Endothelial cell of umbilical vein (primary cell): ENCODE measurements at regions not wholly inside any gene's neighbourhood (a gene's known extent, or its start where the extent isn't known, plus 50 kb on each side); places are given as distances from the start of the nearest gene placed in this dataset.

ENCODE experiments used
- BruUV-seq: library from RNA; stranded (reverse); fragments of 400-500 nt; replicated peaks from 2 replicates; lab custom pipeline; 2021; lab: Mats Ljungman, UMichigan
- CTCF ChIA-PET: fragments of 300-600, 350-600 bp; sonication (Branson Sonifier 250); formaldehyde crosslinking; loops from one replicate; lab custom pipeline; 2021; ENCODE audit warnings: antibody characterized with exemption, inconsistent platforms; lab: Charles Lee
- POLR2A ChIA-PET: fragments of 300-600, 350-600 bp; sonication (Branson Sonifier 250); formaldehyde crosslinking; loops from one replicate; lab custom pipeline; 2021; ENCODE audit warnings: antibody characterized with exemption, inconsistent platforms; lab: Charles Lee
- DNase-seq: peaks from one replicate; pipeline ENCODE4 v3.0.0-alpha.2; 2011; ENCODE audit warnings: low read depth, low spot score
- FAIRE-seq: peaks from 2 replicates; lab custom pipeline; 2011; peaks lifted over from hg19 to GRCh38; lab: Jason Lieb, UNC
- H2AFZ ChIP-seq: 2 replicates; pipeline ENCODE4 v1.6.0; 2012; ENCODE audit warnings: low read depth, low read length, control low read depth, inconsistent platforms
- H3K27ac ChIP-seq: 2 replicates; pipeline ENCODE4 v1.5.1; 2011; ENCODE audit warnings: low read depth, mild to moderate bottlenecking, control low read depth, low read length, moderate library complexity; ENCODE audit not compliant: insufficient read depth
- H3K27me3 ChIP-seq, 2 experiments: 2 replicates each; pipeline versions ENCODE4 v1.6.0 to v1.6.1; 2011; ENCODE audit warnings: low read length in 2 of 2, mixed read lengths in 1 of 2; ENCODE audit not compliant: control insufficient read depth in 2 of 2, insufficient read depth in 2 of 2
- H3K36me3 ChIP-seq, 2 experiments: 2 replicates in 1 of 2; 3 replicates in 1 of 2; pipeline ENCODE4 v1.5.1; 2011; ENCODE audit warnings: low read length in 2 of 2, mild to moderate bottlenecking in 1 of 2, moderate library complexity in 1 of 2; ENCODE audit not compliant: control insufficient read depth in 2 of 2, insufficient read depth in 2 of 2; ENCODE audit errors: extremely low read depth in 1 of 2
- H3K4me1 ChIP-seq: 3 replicates; pipeline ENCODE4 v1.5.1; 2011; ENCODE audit warnings: mild to moderate bottlenecking, low read length; ENCODE audit not compliant: control insufficient read depth, insufficient read depth; ENCODE audit errors: extremely low read depth
- H3K4me2 ChIP-seq: 2 replicates; pipeline ENCODE4 v1.6.1; 2011; ENCODE audit warnings: low read length, control low read depth, mixed read lengths; ENCODE audit not compliant: insufficient read depth
- H3K4me3 ChIP-seq, 3 experiments: fragments of 200-600 bp in 1 of 3; sonication (generic), shearing (Covaris generic) in 1 of 3; replicated peaks in 1 of 3; 2 replicates each; pipeline ENCODE4 v1.5.1; 2011 to 2016; ENCODE audit warnings: control low read depth in 3 of 3, low read length in 3 of 3, mild to moderate bottlenecking in 2 of 3, inconsistent platforms in 1 of 3, low read depth in 1 of 3, moderate library complexity in 1 of 3; ENCODE audit not compliant: insufficient read depth in 1 of 3
- H3K79me2 ChIP-seq: 2 replicates; pipeline ENCODE4 v1.6.0; 2012; ENCODE audit warnings: low read length, inconsistent platforms; ENCODE audit not compliant: control insufficient read depth, insufficient read depth
- H3K9ac ChIP-seq: replicated peaks from 2 replicates; pipeline ENCODE3; 2011; ENCODE audit warnings: low read length, control low read depth; ENCODE audit not compliant: insufficient read depth; ENCODE audit errors: extremely low read depth
- H3K9me1 ChIP-seq: replicated peaks from 3 replicates; pipeline ENCODE4 v1.6.0; 2011; ENCODE audit warnings: mild to moderate bottlenecking, low read length; ENCODE audit not compliant: control insufficient read depth, insufficient read depth; ENCODE audit errors: extremely low read depth
- H3K9me3 ChIP-seq: replicated peaks from 2 replicates; pipeline ENCODE4 v1.5.1; 2012; ENCODE audit warnings: low read length, inconsistent platforms; ENCODE audit not compliant: control insufficient read depth, insufficient read depth
- H4K20me1 ChIP-seq: replicated peaks from 2 replicates; pipeline ENCODE3; 2011; ENCODE audit warnings: mild to moderate bottlenecking, low read length; ENCODE audit not compliant: control insufficient read depth, insufficient read depth; ENCODE audit errors: extremely low read depth
- EZH2 ChIP-seq: IDR thresholded peaks from 2 replicates; pipeline ENCODE4 v1.6.1; 2012; ENCODE audit warnings: borderline replicate concordance, low read depth, mild to moderate bottlenecking, moderate library complexity, low read length, inconsistent platforms; ENCODE audit not compliant: severe bottlenecking
- FOS ChIP-seq: IDR thresholded peaks from 2 replicates; pipeline ENCODE4 v1.6.1; 2011; ENCODE audit warnings: mild to moderate bottlenecking, low read length, moderate library complexity, borderline replicate concordance; ENCODE audit not compliant: insufficient read depth
- GATA2 ChIP-seq: IDR thresholded peaks from 2 replicates; pipeline ENCODE4 v1.7.0; 2011; ENCODE audit warnings: low read depth, mild to moderate bottlenecking, moderate library complexity, mixed read lengths, low read length; ENCODE audit not compliant: insufficient read length, insufficient read depth
- JUN ChIP-seq: IDR thresholded peaks from 2 replicates; pipeline ENCODE4 v1.6.1; 2011; ENCODE audit warnings: borderline replicate concordance, low read depth; ENCODE audit not compliant: insufficient read length, insufficient read depth
- MYC ChIP-seq: IDR thresholded peaks from one replicate; pipeline ENCODE4 v1.6.1; 2011; ENCODE audit warnings: mild to moderate bottlenecking, low read depth, low read length
- POLR2A ChIP-seq: IDR thresholded peaks from 2 replicates; pipeline ENCODE4 v1.6.1; 2012; ENCODE audit warnings: low read depth, mild to moderate bottlenecking, control low read depth, low read length
- POLR2AphosphoS5 ChIP-seq: IDR thresholded peaks from 2 replicates; pipeline ENCODE4 v1.6.1; 2012; ENCODE audit warnings: low read depth, mild to moderate bottlenecking, control low read depth, low read length, moderate library complexity; ENCODE audit not compliant: insufficient read depth
- dilution Hi-C: fragments of 300-500 bp; cut with MboI; formaldehyde crosslinking; loops from one replicate; pipeline ENCODE4 v1.15.0; 2019; ENCODE audit warnings: low sequenced_read_pairs; ENCODE audit not compliant: extremely low pct_ligation_motif_present
- intact Hi-C: fragments of 100-400 bp; cut with micrococcal nuclease; formaldehyde crosslinking; loops from one replicate; pipeline ENCODE4 v1.10.0; 2022
- TF ChIP-seq, protein P1 (sequence below), 2 donors: IDR thresholded peaks; 1 replicate in 1 of 2; 2 replicates in 1 of 2; pipeline ENCODE4 v1.5.1; 2011; ENCODE audit warnings: low read length in 2 of 2, mild to moderate bottlenecking in 2 of 2, moderate library complexity in 2 of 2, control low read depth in 1 of 2, inconsistent platforms in 1 of 2, low read depth in 1 of 2; ENCODE audit not compliant: insufficient read depth in 1 of 2; ENCODE audit errors: extremely low read depth in 1 of 2
- TF ChIP-seq, protein P2 (sequence below): IDR thresholded peaks from 2 replicates; pipeline ENCODE4 v1.6.1; 2011; ENCODE audit not compliant: insufficient read depth, insufficient read length

DNA sequence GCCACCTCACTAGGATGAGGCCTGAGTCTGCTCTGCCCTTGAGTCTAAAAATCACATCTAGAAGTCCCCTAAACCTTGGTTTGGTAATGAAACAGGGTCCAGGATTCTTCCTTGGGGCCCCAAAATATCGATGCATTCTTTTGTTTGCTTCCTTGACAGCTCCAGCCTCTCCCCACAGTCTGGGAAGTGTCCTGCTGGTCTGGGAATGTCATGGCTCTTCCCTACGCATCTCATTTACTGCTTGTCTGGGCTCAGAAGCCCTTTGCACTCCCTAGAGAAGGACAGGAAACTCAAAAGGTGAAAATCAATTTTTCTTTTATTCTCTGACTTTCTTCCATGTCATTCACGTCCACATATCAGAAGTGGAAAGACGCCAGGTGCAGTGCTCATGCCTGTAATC, 115.8 kb downstream of the DRD1 start:
- no peak overlapping the region for H2AFZ ChIP-seq
- no peaks in the 10 kb centered on the region for H3K27me3 ChIP-seq
- H3K36me3 ChIP-seq = no peaks in the 10 kb centered on the region
- ChIA-PET CTCF (no interaction called here), POLR2A (no interaction called here)
- H3K27ac ChIP-seq = no peak overlapping the region
- peaks cover 4% of the 10 kb centered on the region for H3K9me3 ChIP-seq
- DNase-seq = no peak
- H3K4me2 ChIP-seq = no peak overlapping the region
- no peak for FAIRE-seq
- H3K79me2 ChIP-seq = no peaks in the 10 kb centered on the region
- H3K9ac ChIP-seq = no peak overlapping the region
- H3K9me1 ChIP-seq = no peaks in the 10 kb centered on the region
- intact Hi-C loops (no loop called here), dilution Hi-C loops (no loop called here)
- TF ChIP-seq EZH2 (no peak), JUN (no peak), POLR2A (no peak), MYC (no peak), POLR2AphosphoS5 (no peak), GATA2 (no peak), FOS (no peak)
- TF ChIP-seq, protein P1, sequence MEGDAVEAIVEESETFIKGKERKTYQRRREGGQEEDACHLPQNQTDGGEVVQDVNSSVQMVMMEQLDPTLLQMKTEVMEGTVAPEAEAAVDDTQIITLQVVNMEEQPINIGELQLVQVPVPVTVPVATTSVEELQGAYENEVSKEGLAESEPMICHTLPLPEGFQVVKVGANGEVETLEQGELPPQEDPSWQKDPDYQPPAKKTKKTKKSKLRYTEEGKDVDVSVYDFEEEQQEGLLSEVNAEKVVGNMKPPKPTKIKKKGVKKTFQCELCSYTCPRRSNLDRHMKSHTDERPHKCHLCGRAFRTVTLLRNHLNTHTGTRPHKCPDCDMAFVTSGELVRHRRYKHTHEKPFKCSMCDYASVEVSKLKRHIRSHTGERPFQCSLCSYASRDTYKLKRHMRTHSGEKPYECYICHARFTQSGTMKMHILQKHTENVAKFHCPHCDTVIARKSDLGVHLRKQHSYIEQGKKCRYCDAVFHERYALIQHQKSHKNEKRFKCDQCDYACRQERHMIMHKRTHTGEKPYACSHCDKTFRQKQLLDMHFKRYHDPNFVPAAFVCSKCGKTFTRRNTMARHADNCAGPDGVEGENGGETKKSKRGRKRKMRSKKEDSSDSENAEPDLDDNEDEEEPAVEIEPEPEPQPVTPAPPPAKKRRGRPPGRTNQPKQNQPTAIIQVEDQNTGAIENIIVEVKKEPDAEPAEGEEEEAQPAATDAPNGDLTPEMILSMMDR (IDR thresholded peaks at IDR 0.05; ENCODE audit: extremely low read depth in 1 of 2, insufficient read depth in 1 of 2, low read depth in 1 of 2, low read length in 2 of 2) = no peak
- TF ChIP-seq, protein P2, sequence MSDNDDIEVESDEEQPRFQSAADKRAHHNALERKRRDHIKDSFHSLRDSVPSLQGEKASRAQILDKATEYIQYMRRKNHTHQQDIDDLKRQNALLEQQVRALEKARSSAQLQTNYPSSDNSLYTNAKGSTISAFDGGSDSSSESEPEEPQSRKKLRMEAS = no peak
- no peaks in the 10 kb centered on the region for H3K4me1 ChIP-seq
- H3K4me3 ChIP-seq = no peak overlapping the region
- BruUV-seq = no TSS peak
- H4K20me1 ChIP-seq = no peaks in the 10 kb centered on the region
